Ectodermal cell (in vitro differentiated cells): ENCODE measurements at regions not wholly inside any gene's neighbourhood (a gene's known extent, or its start where the extent isn't known, plus 50 kb on each side); places are given as distances from the start of the nearest gene placed in this dataset.

ENCODE experiments used
- H3K27ac ChIP-seq: 2 replicates; pipeline ENCODE4 v1.7.0; 2013; ENCODE audit warnings: mild to moderate bottlenecking, low read depth, low read length; ENCODE audit not compliant: insufficient read depth, poor library complexity, severe bottlenecking
- H3K27me3 ChIP-seq: 2 replicates; pipeline ENCODE4 v1.7.0; 2013; ENCODE audit warnings: mild to moderate bottlenecking, low read length; ENCODE audit not compliant: insufficient read depth, control insufficient read depth, poor library complexity, severe bottlenecking
- H3K36me3 ChIP-seq: one replicate; pipeline ENCODE4 v1.7.0; 2013; ENCODE audit warnings: low read length; ENCODE audit not compliant: control insufficient read depth, insufficient read depth
- H3K4me1 ChIP-seq: one replicate; pipeline ENCODE4 v1.7.0; 2013; ENCODE audit warnings: low read length; ENCODE audit not compliant: control insufficient read depth, insufficient read depth
- H3K4me3 ChIP-seq: 2 replicates; pipeline ENCODE4 v1.7.0; 2013; ENCODE audit warnings: low read depth, low read length, control low read depth; ENCODE audit not compliant: insufficient read depth
- H3K9me3 ChIP-seq: 2 replicates; pipeline ENCODE4 v1.7.0; 2013; ENCODE audit warnings: mild to moderate bottlenecking, low read length, moderate library complexity; ENCODE audit not compliant: control insufficient read depth
- WGBS, 2 experiments: methylation state at CpG; one replicate each; pipeline ENCODE4 v1.1.7; 2013; ENCODE audit warnings: missing lambda C conversion rate in 2 of 2; 5-methylcytosine and 5-hydroxymethylcytosine counted together

- Histone ChIP-seq H3K27me3 (peaks cover 99% of the 10 kb centered on the region), H3K4me1 (peaks cover 17% of the 10 kb centered on the region), H3K9me3 (no peaks in the 10 kb centered on the region), H3K4me3 (peak overlapping the region; percentile 1), H3K27ac (no peak overlapping the region), H3K36me3 (no peaks in the 10 kb centered on the region)
- 0 to 1% methylated on average over 49 of the region's 49 CpGs for WGBS, 2 experiments
Measured at GRCh38 chr16:86286991-86287663, 223.2 kb upstream of the FOXF1 start.

- Histone ChIP-seq H3K9me3 (no peaks in the 10 kb centered on the region), H3K27ac (no peak overlapping the region), H3K36me3 (no peaks in the 10 kb centered on the region), H3K4me3 (no peak overlapping the region), H3K4me1 (peaks cover 17% of the 10 kb centered on the region), H3K27me3 (peaks cover 100% of the 10 kb centered on the region)
- 4 to 6% methylated on average over 8 of the region's 8 CpGs for WGBS, 2 experiments
Measured at GRCh38 chr16:86287664-86288201, 222.6 kb upstream of the FOXF1 start.

GRCh38 chr16:86288716-86289294, 221.5 kb upstream of the FOXF1 start:
- H3K4me3 ChIP-seq: no peak overlapping the region
- H3K27ac ChIP-seq: no peak overlapping the region
- 3% methylated on average over 18 to 19 of the region's 19 CpGs for WGBS, 2 experiments
- H3K36me3 ChIP-seq: no peaks in the 10 kb centered on the region
- H3K27me3 ChIP-seq: peaks cover 100% of the 10 kb centered on the region
- H3K9me3 ChIP-seq: no peaks in the 10 kb centered on the region
- peaks cover 17% of the 10 kb centered on the region for H3K4me1 ChIP-seq

- 17 to 31% methylated on average over 9 to 11 of the region's 11 CpGs for WGBS, 2 experiments
- H3K27ac ChIP-seq: no peak overlapping the region
- H3K27me3 ChIP-seq: peaks cover 100% of the 10 kb centered on the region
- no peak overlapping the region for H3K4me3 ChIP-seq
- H3K36me3 ChIP-seq: no peaks in the 10 kb centered on the region
- no peaks in the 10 kb centered on the region for H3K9me3 ChIP-seq
- peaks cover 17% of the 10 kb centered on the region for H3K4me1 ChIP-seq
Measured at GRCh38 chr16:86289304-86289703, 221.0 kb upstream of the FOXF1 start.

GRCh38 chr16:86289907-86290306, 220.4 kb upstream of the FOXF1 start:
- 68 to 70% methylated on average over 2 of the region's 2 CpGs for WGBS, 2 experiments
- H3K4me3 ChIP-seq: no peak overlapping the region
- H3K4me1 ChIP-seq: peaks cover 17% of the 10 kb centered on the region
- no peaks in the 10 kb centered on the region for H3K9me3 ChIP-seq
- H3K27me3 ChIP-seq: peaks cover 100% of the 10 kb centered on the region
- no peaks in the 10 kb centered on the region for H3K36me3 ChIP-seq
- H3K27ac ChIP-seq: no peak overlapping the region

- WGBS, 2 experiments: 77 to 81% methylated on average over 7 of the region's 7 CpGs
- H3K4me1 ChIP-seq: peaks cover 11% of the 10 kb centered on the region
- no peaks in the 10 kb centered on the region for H3K9me3 ChIP-seq
- H3K27ac ChIP-seq: no peak overlapping the region
- H3K36me3 ChIP-seq: no peaks in the 10 kb centered on the region
- H3K27me3 ChIP-seq: peaks cover 100% of the 10 kb centered on the region
- no peak overlapping the region for H3K4me3 ChIP-seq
Measured at GRCh38 chr16:86291491-86291890, 218.8 kb upstream of the FOXF1 start.

- 75 to 78% methylated on average over 16 of the region's 16 CpGs for WGBS, 2 experiments
- H3K27ac ChIP-seq: no peak overlapping the region
Measured at GRCh38 chr16:86292171-86292775, 218.1 kb upstream of the FOXF1 start.

GRCh38 chr16:86292942-86293341, 217.4 kb upstream of the FOXF1 start:
- WGBS, 2 experiments: 93% methylated on average over 8 of the region's 8 CpGs
- Histone ChIP-seq H3K27me3 (peaks cover 100% of the 10 kb centered on the region), H3K4me3 (no peak overlapping the region)

More at GRCh38 chr16:86292171-86292775, 218.1 kb upstream of the FOXF1 start:
- peaks cover 100% of the 10 kb centered on the region for H3K27me3 ChIP-seq
- no peak overlapping the region for H3K4me3 ChIP-seq
- peaks cover 5% of the 10 kb centered on the region for H3K4me1 ChIP-seq
- H3K9me3 ChIP-seq: no peaks in the 10 kb centered on the region
- no peaks in the 10 kb centered on the region for H3K36me3 ChIP-seq

GRCh38 chr16:86293906-86294305, 216.4 kb upstream of the FOXF1 start:
- peaks cover 11% of the 10 kb centered on the region for H3K4me1 ChIP-seq
- 87 to 88% methylated on average over 16 of the region's 16 CpGs for WGBS, 2 experiments
- no peak overlapping the region for H3K4me3 ChIP-seq
- no peak overlapping the region for H3K27ac ChIP-seq
- no peaks in the 10 kb centered on the region for H3K36me3 ChIP-seq
- peaks cover 100% of the 10 kb centered on the region for H3K27me3 ChIP-seq
- H3K9me3 ChIP-seq: no peaks in the 10 kb centered on the region

More at GRCh38 chr16:86292942-86293341, 217.4 kb upstream of the FOXF1 start:
- no peak overlapping the region for H3K27ac ChIP-seq
- no peaks in the 10 kb centered on the region for H3K9me3 ChIP-seq
- no peaks in the 10 kb centered on the region for H3K36me3 ChIP-seq
- peaks cover 8% of the 10 kb centered on the region for H3K4me1 ChIP-seq

- peaks cover 100% of the 10 kb centered on the region for H3K27me3 ChIP-seq
Measured at GRCh38 chr16:86294535-86295196, 215.7 kb upstream of the FOXF1 start.

More at GRCh38 chr16:86294535-86295196, 215.7 kb upstream of the FOXF1 start:
- Histone ChIP-seq H3K27ac (no peak overlapping the region), H3K36me3 (no peaks in the 10 kb centered on the region), H3K9me3 (no peaks in the 10 kb centered on the region), H3K4me1 (peaks cover 8% of the 10 kb centered on the region), H3K4me3 (no peak overlapping the region)
- 88% methylated on average over 16 of the region's 16 CpGs for WGBS, 2 experiments
